GM21786 (cell line): ENCODE measurements at regions not wholly inside any gene's neighbourhood (a gene's known extent, or its start where the extent isn't known, plus 50 kb on each side); places are given as distances from the start of the nearest gene placed in this dataset.
"Not testable (repeated sequence)": the region's sequence is repeated elsewhere in the genome, so short reads cannot be mapped to it uniquely, and the experiment has no call there.

Experiments used
- ATAC-seq: cut with Tn5 transposase; IDR thresholded peaks from one replicate; pipeline ENCODE4 v1.9.1; 2021; ENCODE audit not compliant: unreplicated experiment

- ATAC-seq = no peak
Observed at GRCh38 chr12:83960767-83961166, 951.8 kb downstream of the SLC6A15 start.

GRCh38 chr12:83958997-83959396 lies 953.6 kb downstream of the SLC6A15 start:
- peak; percentile 80 for ATAC-seq

GRCh38 chr12:83954956-83955601 lies 957.5 kb downstream of the SLC6A15 start:
- ATAC-seq = no peak

- ATAC-seq = no peak
Observed at GRCh38 chr12:83954071-83954789, 958.4 kb downstream of the SLC6A15 start.

- no peak for ATAC-seq
Observed at GRCh38 chr12:83945871-83946270, 966.7 kb downstream of the SLC6A15 start.

GRCh38 chr12:83939718-83940117 lies 972.9 kb downstream of the SLC6A15 start:
- ATAC-seq = no peak

GRCh38 chr12:83933615-83934014 lies 979.0 kb downstream of the SLC6A15 start:
- ATAC-seq = no peak

- no peak for ATAC-seq
Observed at GRCh38 chr12:83932011-83932410, 980.6 kb downstream of the SLC6A15 start.

GRCh38 chr12:83931451-83931850 lies 981.1 kb downstream of the SLC6A15 start:
- ATAC-seq = no peak

GRCh38 chr12:83929792-83930191 lies 982.8 kb downstream of the SLC6A15 start:
- not testable (repeated sequence) for ATAC-seq

- ATAC-seq = no peak
Observed at GRCh38 chr12:83920821-83921547, 991.6 kb downstream of the SLC6A15 start.

GRCh38 chr12:83919081-83919480 lies 993.5 kb downstream of the SLC6A15 start:
- no peak for ATAC-seq

- no peak for ATAC-seq
Observed at GRCh38 chr12:83904175-83904574, 1008.4 kb downstream of the SLC6A15 start.

GRCh38 chr12:83896416-83896815 lies 1016.2 kb downstream of the SLC6A15 start:
- ATAC-seq = no peak

GRCh38 chr12:83893101-83893500 lies 1019.5 kb downstream of the SLC6A15 start:
- no peak for ATAC-seq

GRCh38 chr12:83889745-83890144 lies 1022.9 kb downstream of the SLC6A15 start:
- no peak for ATAC-seq

GRCh38 chr12:83886479-83886878 lies 1026.1 kb downstream of the SLC6A15 start:
- no peak for ATAC-seq

- not testable (repeated sequence) for ATAC-seq
Observed at GRCh38 chr12:83870921-83871599, 1041.5 kb downstream of the SLC6A15 start.

GRCh38 chr12:83866477-83866876 lies 1046.1 kb downstream of the SLC6A15 start:
- ATAC-seq = no peak

GRCh38 chr12:83865431-83865830 lies 1047.2 kb downstream of the SLC6A15 start:
- no peak for ATAC-seq

- ATAC-seq = no peak
Observed at GRCh38 chr12:83864054-83864453, 1048.5 kb downstream of the SLC6A15 start.
